BLaER1 (cell line): ENCODE measurements at regions not wholly inside any gene's neighbourhood (a gene's known extent, or its start where the extent isn't known, plus 50 kb on each side); places are given as distances from the start of the nearest gene placed in this dataset.

ENCODE experiments used
- H3K27ac ChIP-seq: shearing (Covaris generic); formaldehyde crosslinking; 2 replicates; pipeline ENCODE4 v1.8.1; 2022
- H3K27me3 ChIP-seq: shearing (Covaris generic); formaldehyde crosslinking; 2 replicates; pipeline ENCODE4 v1.8.1; 2022
- H3K36me3 ChIP-seq: shearing (Covaris generic); formaldehyde crosslinking; 2 replicates; pipeline ENCODE4 v1.8.1; 2022
- H3K4me1 ChIP-seq: shearing (Covaris generic); formaldehyde crosslinking; 2 replicates; pipeline ENCODE4 v1.8.1; 2022
- H3K4me2 ChIP-seq: shearing (Covaris generic); formaldehyde crosslinking; 2 replicates; pipeline ENCODE4 v1.8.1; 2022
- H3K4me3 ChIP-seq: shearing (Covaris generic); formaldehyde crosslinking; 2 replicates; pipeline ENCODE4 v1.8.1; 2022
- H3K9ac ChIP-seq: shearing (Covaris generic); formaldehyde crosslinking; 2 replicates; pipeline ENCODE4 v1.8.1; 2022
- H3K9me3 ChIP-seq: shearing (Covaris generic); formaldehyde crosslinking; 2 replicates; pipeline ENCODE4 v1.8.1; 2022
- H4K20me1 ChIP-seq: shearing (Covaris generic); formaldehyde crosslinking; 2 replicates; pipeline ENCODE4 v1.8.1; 2022
- Cebpa-rat ChIP-seq: shearing (Covaris generic); IDR thresholded peaks from 2 replicates; pipeline ENCODE4 v1.8.1; 2022

GRCh38 chr17:62898239-62898864 is 67.7 kb upstream of the TANC2 start:
- H3K4me1 ChIP-seq, result no peaks in the 10 kb centered on the region
- H3K4me3 ChIP-seq, result no peak overlapping the region
- H3K9me3 ChIP-seq, result no peaks in the 10 kb centered on the region
- no peaks in the 10 kb centered on the region for H3K36me3 ChIP-seq
- H4K20me1 ChIP-seq, result no peaks in the 10 kb centered on the region
- H3K27ac ChIP-seq, result no peak overlapping the region
- H3K27me3 ChIP-seq, result no peaks in the 10 kb centered on the region
- H3K9ac ChIP-seq, result no peak overlapping the region
- no peak overlapping the region for H3K4me2 ChIP-seq
- TF ChIP-seq Cebpa-rat, result no peak

- Histone ChIP-seq H3K9ac (no peak overlapping the region), H3K4me1 (peaks cover 5% of the 10 kb centered on the region; the same call in 1 of the 2 replicates)
These were observed 68.3 kb upstream of the TANC2 start for GRCh38 chr17:62897706-62898105.

GRCh38 chr17:62895320-62896301 is 70.4 kb upstream of the TANC2 start:
- Histone ChIP-seq H3K27me3 (no peaks in the 10 kb centered on the region), H3K4me3 (no peak overlapping the region), H3K4me2 (no peak overlapping the region), H3K4me1 (peaks cover 11% of the 10 kb centered on the region; the same call in 1 of the 2 replicates), H4K20me1 (no peaks in the 10 kb centered on the region), H3K9ac (no peak overlapping the region), H3K27ac (no peak overlapping the region), H3K9me3 (no peaks in the 10 kb centered on the region), H3K36me3 (no peaks in the 10 kb centered on the region)
- no peak for TF ChIP-seq Cebpa-rat

More at GRCh38 chr17:62897706-62898105, 68.3 kb upstream of the TANC2 start:
- no peak for TF ChIP-seq Cebpa-rat
- H3K9me3 ChIP-seq, result no peaks in the 10 kb centered on the region
- H4K20me1 ChIP-seq, result no peaks in the 10 kb centered on the region
- no peak overlapping the region for H3K27ac ChIP-seq
- no peaks in the 10 kb centered on the region for H3K36me3 ChIP-seq
- H3K4me3 ChIP-seq, result no peak overlapping the region
- H3K4me2 ChIP-seq, result no peak overlapping the region
- no peaks in the 10 kb centered on the region for H3K27me3 ChIP-seq

GRCh38 chr17:62892870-62893338 is 73.1 kb upstream of the TANC2 start:
- Histone ChIP-seq H3K4me1 (peaks cover 11% of the 10 kb centered on the region; the same call in 1 of the 2 replicates), H3K27me3 (no peaks in the 10 kb centered on the region), H3K9ac (no peak overlapping the region), H3K36me3 (no peaks in the 10 kb centered on the region), H3K27ac (no peak overlapping the region), H3K4me3 (no peak overlapping the region), H3K4me2 (peak overlapping the region; percentile 2), H4K20me1 (no peaks in the 10 kb centered on the region), H3K9me3 (0 out of 2 replicates have a peak, but pooled peaks cover 2% of the 10 kb centered on the region)
- no peak for TF ChIP-seq Cebpa-rat

- H3K27ac ChIP-seq, result no peak overlapping the region
- no peak for TF ChIP-seq Cebpa-rat
These were observed 73.9 kb upstream of the TANC2 start for GRCh38 chr17:62892061-62892675.

GRCh38 chr17:62891659-62892058 is 74.4 kb upstream of the TANC2 start:
- no peaks in the 10 kb centered on the region for H3K27me3 ChIP-seq
- H3K36me3 ChIP-seq, result no peaks in the 10 kb centered on the region
- TF ChIP-seq Cebpa-rat, result no peak
- H3K4me2 ChIP-seq, result no peak overlapping the region
- no peak overlapping the region for H3K9ac ChIP-seq
- 0 out of 2 replicates have a peak, but pooled peaks cover 4% of the 10 kb centered on the region for H3K9me3 ChIP-seq
- no peaks in the 10 kb centered on the region for H4K20me1 ChIP-seq
- no peak overlapping the region for H3K4me3 ChIP-seq
- peaks cover 11% of the 10 kb centered on the region; the same call in 1 of the 2 replicates for H3K4me1 ChIP-seq
- H3K27ac ChIP-seq, result no peak overlapping the region

More at GRCh38 chr17:62892061-62892675, 73.9 kb upstream of the TANC2 start:
- Histone ChIP-seq H3K9ac (no peak overlapping the region), H3K4me1 (peaks cover 11% of the 10 kb centered on the region; the same call in 1 of the 2 replicates), H3K4me3 (no peak overlapping the region), H3K9me3 (0 out of 2 replicates have a peak, but pooled peaks cover 4% of the 10 kb centered on the region), H4K20me1 (no peaks in the 10 kb centered on the region), H3K36me3 (no peaks in the 10 kb centered on the region), H3K4me2 (no peak overlapping the region), H3K27me3 (no peaks in the 10 kb centered on the region)

- Histone ChIP-seq H3K9me3 (0 out of 2 replicates have a peak, but pooled peaks cover 4% of the 10 kb centered on the region), H3K9ac (no peak overlapping the region), H4K20me1 (no peaks in the 10 kb centered on the region), H3K4me1 (peaks cover 11% of the 10 kb centered on the region; the same call in 1 of the 2 replicates), H3K27me3 (no peaks in the 10 kb centered on the region), H3K27ac (no peak overlapping the region), H3K4me3 (no peak overlapping the region), H3K36me3 (no peaks in the 10 kb centered on the region), H3K4me2 (no peak overlapping the region)
- TF ChIP-seq Cebpa-rat, result no peak
These were observed 77.3 kb upstream of the TANC2 start for GRCh38 chr17:62888765-62889164.

GRCh38 chr17:62888148-62888547 is 77.9 kb upstream of the TANC2 start:
- Histone ChIP-seq H3K4me2 (no peak overlapping the region), H4K20me1 (no peaks in the 10 kb centered on the region), H3K4me1 (peaks cover 10% of the 10 kb centered on the region; the same call in 1 of the 2 replicates), H3K9me3 (0 out of 2 replicates have a peak, but pooled peaks cover 4% of the 10 kb centered on the region), H3K27ac (no peak overlapping the region), H3K9ac (no peak overlapping the region), H3K4me3 (no peak overlapping the region), H3K36me3 (no peaks in the 10 kb centered on the region), H3K27me3 (no peaks in the 10 kb centered on the region)
- no peak for TF ChIP-seq Cebpa-rat

- H3K27ac ChIP-seq, result no peak overlapping the region
- H4K20me1 ChIP-seq, result no peaks in the 10 kb centered on the region
- H3K27me3 ChIP-seq, result no peaks in the 10 kb centered on the region
- 0 out of 2 replicates have a peak, but pooled peaks cover 3% of the 10 kb centered on the region for H3K4me1 ChIP-seq
- no peak overlapping the region for H3K4me3 ChIP-seq
- 0 out of 2 replicates have a peak, but pooled peaks cover 4% of the 10 kb centered on the region for H3K9me3 ChIP-seq
- H3K4me2 ChIP-seq, result no peak overlapping the region
- H3K36me3 ChIP-seq, result no peaks in the 10 kb centered on the region
- no peak overlapping the region for H3K9ac ChIP-seq
- no peak for TF ChIP-seq Cebpa-rat
These were observed 78.6 kb upstream of the TANC2 start for GRCh38 chr17:62887437-62887836.
